Spleen (tissue), 7 donors: ENCODE measurements at regions not wholly inside any gene's neighbourhood (a gene's known extent, or its start where the extent isn't known, plus 50 kb on each side); places are given as distances from the start of the nearest gene placed in this dataset.

Experiments used
- POLR2A ChIP-seq, 3 donors: fragments of 450-650 bp; IDR thresholded peaks; one replicate each; pipeline ENCODE4 v1.5.1; 2017; ENCODE audit warnings: antibody characterized with exemption in 3 of 3, mild to moderate bottlenecking in 1 of 3
- TF ChIP-seq, protein P1 (sequence below), 11 experiments: fragments of 200-600 bp in 7 of 11; fragments of 450-650 bp in 4 of 11; sonication (generic) in 4 of 11; IDR thresholded peaks in 8 of 11; conservative IDR thresholded peaks in 3 of 11; 1 replicate in 7 of 11; 2 replicates in 4 of 11; pipeline versions ENCODE4 v1.4.0 to v1.8.0; 2016 to 2021; ENCODE audit warnings: antibody characterized with exemption in 11 of 11, inconsistent platforms in 4 of 11, mild to moderate bottlenecking in 1 of 11
- donor health status: DM: no; HTN: no; CAD: no; lungs with moderate emphysema.
- donor health status: DM: no; HTN: no; CAD: no.
- donor health status: DM: no; HTN: no; CAD: no.

DNA sequence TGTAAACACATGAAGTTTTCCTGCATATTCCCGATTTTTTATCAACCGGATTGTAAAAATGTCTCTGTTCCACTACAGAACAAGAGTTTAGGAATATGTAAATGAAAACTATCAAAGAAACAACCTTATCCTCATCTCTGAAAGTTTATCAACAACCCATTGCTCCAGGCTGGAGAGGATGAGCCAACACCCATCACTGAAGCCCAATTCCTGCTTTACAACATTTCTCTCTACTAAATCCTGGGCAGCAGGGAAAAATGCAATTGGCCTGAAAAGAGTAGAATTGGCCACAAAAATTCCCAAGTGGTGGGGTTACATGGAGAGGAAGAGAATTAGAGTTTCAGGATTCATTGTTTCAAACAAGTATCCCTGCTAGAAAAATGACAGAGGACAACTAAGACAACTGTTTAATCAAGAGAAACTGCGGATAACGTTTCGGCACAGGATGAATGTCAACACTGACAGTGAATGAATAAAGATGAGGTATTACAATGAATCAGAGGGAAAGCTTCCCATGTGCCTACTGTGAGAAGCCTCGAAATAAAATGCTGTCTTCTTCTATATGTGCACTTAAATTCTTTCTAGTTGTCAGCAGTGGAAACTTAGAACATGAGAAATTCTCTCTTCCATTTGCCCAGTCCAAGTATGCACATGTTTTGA lies 317.3 kb upstream of the ANO3 start:
- TF ChIP-seq, protein P1, sequence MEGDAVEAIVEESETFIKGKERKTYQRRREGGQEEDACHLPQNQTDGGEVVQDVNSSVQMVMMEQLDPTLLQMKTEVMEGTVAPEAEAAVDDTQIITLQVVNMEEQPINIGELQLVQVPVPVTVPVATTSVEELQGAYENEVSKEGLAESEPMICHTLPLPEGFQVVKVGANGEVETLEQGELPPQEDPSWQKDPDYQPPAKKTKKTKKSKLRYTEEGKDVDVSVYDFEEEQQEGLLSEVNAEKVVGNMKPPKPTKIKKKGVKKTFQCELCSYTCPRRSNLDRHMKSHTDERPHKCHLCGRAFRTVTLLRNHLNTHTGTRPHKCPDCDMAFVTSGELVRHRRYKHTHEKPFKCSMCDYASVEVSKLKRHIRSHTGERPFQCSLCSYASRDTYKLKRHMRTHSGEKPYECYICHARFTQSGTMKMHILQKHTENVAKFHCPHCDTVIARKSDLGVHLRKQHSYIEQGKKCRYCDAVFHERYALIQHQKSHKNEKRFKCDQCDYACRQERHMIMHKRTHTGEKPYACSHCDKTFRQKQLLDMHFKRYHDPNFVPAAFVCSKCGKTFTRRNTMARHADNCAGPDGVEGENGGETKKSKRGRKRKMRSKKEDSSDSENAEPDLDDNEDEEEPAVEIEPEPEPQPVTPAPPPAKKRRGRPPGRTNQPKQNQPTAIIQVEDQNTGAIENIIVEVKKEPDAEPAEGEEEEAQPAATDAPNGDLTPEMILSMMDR (IDR thresholded peaks at IDR 0.05 in 8 of 11, conservative IDR thresholded peaks at IDR 0.05 in 3 of 11), result no peak
- no peak for TF ChIP-seq POLR2A (IDR thresholded peaks at IDR 0.05)
